ENCODE measurements at regions not wholly inside any gene's neighbourhood (a gene's known extent, or its start where the extent isn't known, plus 50 kb on each side); places are given as distances from the start of the nearest gene placed in this dataset.
A peak's percentile ranks its signal among the peaks of the same experiment; 100 is the strongest.

DNA sequence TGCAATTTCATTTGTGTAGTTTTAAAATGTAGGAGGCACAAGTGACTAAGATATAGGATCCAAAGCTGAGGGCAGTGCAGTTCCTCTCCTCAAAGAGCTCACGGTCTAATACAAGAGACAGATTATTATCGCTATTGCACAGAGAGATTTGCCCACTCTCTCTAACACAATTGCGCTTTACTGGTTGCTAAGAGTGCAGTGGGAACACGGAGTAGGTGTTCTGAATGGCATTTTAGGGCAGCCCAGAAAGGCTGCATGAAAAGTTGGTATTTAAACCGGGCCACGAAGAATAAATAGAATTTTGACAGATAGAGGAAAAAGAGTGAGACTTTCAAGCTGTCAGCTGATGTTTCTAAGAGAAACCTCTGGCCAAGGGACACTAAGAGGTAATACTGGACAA, 79.5 kb downstream of the BLID start:
- H3K4me3 ChIP-seq (ENCODE audit: low read depth, poor library complexity, severe bottlenecking), result no peak overlapping the region
- WGBS, 2 donors, result 93% methylated on average over 6 of the region's 6 CpGs
- no peak for DNase-seq (ENCODE audit: low spot score in 2 of 2)
- intact Hi-C loops (cut with DNase I; ENCODE audit: low total_unique reads), result no loop called here
- TF ChIP-seq, protein P1, sequence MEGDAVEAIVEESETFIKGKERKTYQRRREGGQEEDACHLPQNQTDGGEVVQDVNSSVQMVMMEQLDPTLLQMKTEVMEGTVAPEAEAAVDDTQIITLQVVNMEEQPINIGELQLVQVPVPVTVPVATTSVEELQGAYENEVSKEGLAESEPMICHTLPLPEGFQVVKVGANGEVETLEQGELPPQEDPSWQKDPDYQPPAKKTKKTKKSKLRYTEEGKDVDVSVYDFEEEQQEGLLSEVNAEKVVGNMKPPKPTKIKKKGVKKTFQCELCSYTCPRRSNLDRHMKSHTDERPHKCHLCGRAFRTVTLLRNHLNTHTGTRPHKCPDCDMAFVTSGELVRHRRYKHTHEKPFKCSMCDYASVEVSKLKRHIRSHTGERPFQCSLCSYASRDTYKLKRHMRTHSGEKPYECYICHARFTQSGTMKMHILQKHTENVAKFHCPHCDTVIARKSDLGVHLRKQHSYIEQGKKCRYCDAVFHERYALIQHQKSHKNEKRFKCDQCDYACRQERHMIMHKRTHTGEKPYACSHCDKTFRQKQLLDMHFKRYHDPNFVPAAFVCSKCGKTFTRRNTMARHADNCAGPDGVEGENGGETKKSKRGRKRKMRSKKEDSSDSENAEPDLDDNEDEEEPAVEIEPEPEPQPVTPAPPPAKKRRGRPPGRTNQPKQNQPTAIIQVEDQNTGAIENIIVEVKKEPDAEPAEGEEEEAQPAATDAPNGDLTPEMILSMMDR (IDR thresholded peaks at IDR 0.05), result no peak

DNA sequence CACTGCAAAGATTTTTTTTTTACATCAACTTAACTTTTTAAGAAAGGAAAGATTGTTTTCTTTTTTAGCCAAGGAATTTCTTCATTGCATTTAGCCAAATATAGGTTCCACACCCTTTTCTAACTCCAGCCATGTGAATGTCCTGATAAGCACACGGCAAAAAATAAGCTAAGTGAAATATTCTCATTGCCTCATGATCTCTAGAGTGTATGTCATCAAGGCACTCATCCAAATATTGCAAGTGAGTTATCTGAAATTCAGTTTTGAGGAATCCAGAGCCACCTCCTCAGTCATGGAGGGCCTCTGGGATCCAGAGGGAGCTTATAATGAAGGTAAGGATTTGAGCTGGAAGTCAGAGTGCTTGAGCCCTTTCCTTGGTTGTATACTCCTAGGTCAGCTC, 80.0 kb downstream of the BLID start:
- H3K4me3 ChIP-seq (ENCODE audit: low read depth, poor library complexity, severe bottlenecking), result no peak overlapping the region
- intact Hi-C loops (cut with DNase I; ENCODE audit: low total_unique reads), result no loop called here
- WGBS, 2 donors, result 26 to 29% methylated on average over 1 of the region's 1 CpG
- TF ChIP-seq, protein P1 (IDR thresholded peaks at IDR 0.05), result no peak
- TF ChIP-seq POLR2A (IDR thresholded peaks at IDR 0.05), result no peak
- no peak for DNase-seq (ENCODE audit: low spot score in 2 of 2)

DNA sequence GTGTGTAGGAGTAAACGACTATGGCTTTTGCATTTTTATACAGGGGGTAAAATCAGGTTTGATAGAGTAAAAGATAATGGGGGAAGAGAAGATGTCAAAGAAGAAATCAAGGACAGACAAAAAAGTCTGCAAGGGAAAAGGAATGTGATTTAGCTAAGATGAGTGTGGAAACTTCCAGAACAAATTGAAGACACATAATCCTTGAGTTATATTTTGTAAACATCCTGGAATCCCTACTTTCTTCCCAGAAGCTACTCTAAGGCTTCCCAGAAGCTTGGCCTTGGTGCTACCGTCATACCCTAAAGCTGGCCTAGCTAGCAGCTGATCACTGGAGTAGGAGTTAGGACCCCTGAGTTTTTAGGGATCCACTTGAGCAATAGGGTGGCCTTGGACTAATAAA, 82.4 kb downstream of the BLID start:
- DNase-seq (ENCODE audit: low spot score in 2 of 2), result no peak
- intact Hi-C loops (cut with DNase I; ENCODE audit: low total_unique reads), result no loop called here
- no peak overlapping the region for H3K4me3 ChIP-seq (ENCODE audit: low read depth, poor library complexity, severe bottlenecking)
- 89 to 91% methylated on average over 2 of the region's 2 CpGs for WGBS, 2 donors
- TF ChIP-seq POLR2A (IDR thresholded peaks at IDR 0.05), result no peak
- TF ChIP-seq, protein P1 (IDR thresholded peaks at IDR 0.05), result no peak

DNA sequence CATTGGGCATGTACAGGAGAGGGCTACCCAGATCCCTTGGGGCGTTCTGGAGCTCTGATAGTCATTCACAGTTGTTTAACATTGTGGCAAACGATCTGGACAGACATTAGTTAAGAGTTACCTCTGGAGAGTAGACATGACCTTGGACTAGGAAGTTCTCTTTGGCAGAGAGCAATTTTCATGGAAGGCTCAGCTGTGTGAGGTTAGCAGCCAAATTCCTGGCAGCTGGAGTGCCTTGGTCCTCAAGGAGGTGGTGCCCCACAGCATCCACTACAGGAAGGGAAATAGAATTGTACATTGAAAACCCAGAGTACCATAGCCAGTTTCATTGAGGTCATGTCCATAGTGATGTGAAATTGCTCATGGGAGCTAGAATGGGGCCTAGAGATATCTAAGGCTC, 82.8 kb downstream of the BLID start:
- TF ChIP-seq POLR2A (IDR thresholded peaks at IDR 0.05), result no peak
- TF ChIP-seq, protein P1 (IDR thresholded peaks at IDR 0.05), result no peak
- intact Hi-C loops (cut with DNase I; ENCODE audit: low total_unique reads), result no loop called here
- WGBS, 2 donors, result 80 to 91% methylated on average over 2 of the region's 2 CpGs
- DNase-seq (ENCODE audit: low spot score in 2 of 2), result no peak
- no peak overlapping the region for H3K4me3 ChIP-seq (ENCODE audit: low read depth, poor library complexity, severe bottlenecking)

DNA sequence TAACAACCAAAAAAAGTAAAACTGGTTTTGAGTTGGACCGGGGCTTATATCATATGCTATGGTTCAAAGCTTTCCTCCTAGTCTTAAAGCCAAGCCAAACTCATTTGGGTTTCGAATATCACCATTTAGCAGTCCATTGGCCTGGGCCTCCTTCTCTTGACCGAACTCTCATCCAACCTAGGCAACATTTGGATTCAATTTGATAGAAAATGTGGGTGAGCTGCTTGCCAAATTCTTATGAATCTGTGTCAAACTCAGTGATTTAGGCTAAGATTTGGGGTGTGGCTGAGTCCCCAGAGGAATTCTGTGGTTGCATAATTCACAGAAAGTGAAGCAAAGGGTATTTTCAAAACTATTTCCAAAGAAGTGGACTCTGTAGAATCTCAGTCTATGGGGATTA, 83.7 kb downstream of the BLID start:
- peak in 1 of 2 donors; percentile 53 for DNase-seq (ENCODE audit: low spot score in 2 of 2)
- TF ChIP-seq, protein P1 (IDR thresholded peaks at IDR 0.05), result no peak
- no peak for TF ChIP-seq POLR2A (IDR thresholded peaks at IDR 0.05)
- intact Hi-C loops (cut with DNase I; ENCODE audit: low total_unique reads), result no loop called here
- no peak overlapping the region for H3K4me3 ChIP-seq (ENCODE audit: low read depth, poor library complexity, severe bottlenecking)
- WGBS, 2 donors, result 62 to 65% methylated on average over 3 of the region's 3 CpGs

DNA sequence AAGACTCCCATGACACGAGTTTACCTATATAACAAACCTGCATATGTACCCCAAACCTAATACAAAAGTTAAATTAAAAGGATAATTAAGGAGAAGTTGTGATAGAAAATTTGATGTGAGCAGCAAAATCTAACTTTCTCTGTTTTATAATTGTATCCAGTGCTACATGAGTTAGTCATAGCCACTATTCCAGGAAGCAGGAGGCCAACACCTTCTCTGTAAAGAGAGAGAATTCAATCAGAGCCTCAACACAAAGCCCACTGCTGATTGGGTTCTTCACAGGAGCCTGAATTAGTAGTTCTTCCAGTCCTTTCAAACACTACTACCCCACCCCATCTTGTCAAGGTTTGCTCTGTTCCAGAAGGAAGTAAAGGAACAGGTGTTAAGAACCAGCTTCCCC, 84.2 kb downstream of the BLID start:
- no peak for DNase-seq (ENCODE audit: low spot score in 2 of 2)
- intact Hi-C loops (cut with DNase I; ENCODE audit: low total_unique reads), result no loop called here
- 84 to 89% methylated on average over 1 of the region's 1 CpG for WGBS, 2 donors
- TF ChIP-seq, protein P1 (IDR thresholded peaks at IDR 0.05), result no peak
- no peak for TF ChIP-seq POLR2A (IDR thresholded peaks at IDR 0.05)
- no peak overlapping the region for H3K4me3 ChIP-seq (ENCODE audit: low read depth, poor library complexity, severe bottlenecking)

Measured in lower leg skin (tissue), 4 donors.